ENCODE measurements at regions not wholly inside any gene's neighbourhood (a gene's known extent, or its start where the extent isn't known, plus 50 kb on each side); places are given as distances from the start of the nearest gene placed in this dataset.

- H2AFZ ChIP-seq (ENCODE audit: low read length) = no peak overlapping the region
- H3F3A ChIP-seq (ENCODE audit: low read length, unreplicated experiment) = no peaks in the 10 kb centered on the region
- H3K4me1 ChIP-seq (ENCODE audit: insufficient read depth, low read length) = peaks cover 31% of the 10 kb centered on the region
- TF ChIP-seq, protein P1, sequence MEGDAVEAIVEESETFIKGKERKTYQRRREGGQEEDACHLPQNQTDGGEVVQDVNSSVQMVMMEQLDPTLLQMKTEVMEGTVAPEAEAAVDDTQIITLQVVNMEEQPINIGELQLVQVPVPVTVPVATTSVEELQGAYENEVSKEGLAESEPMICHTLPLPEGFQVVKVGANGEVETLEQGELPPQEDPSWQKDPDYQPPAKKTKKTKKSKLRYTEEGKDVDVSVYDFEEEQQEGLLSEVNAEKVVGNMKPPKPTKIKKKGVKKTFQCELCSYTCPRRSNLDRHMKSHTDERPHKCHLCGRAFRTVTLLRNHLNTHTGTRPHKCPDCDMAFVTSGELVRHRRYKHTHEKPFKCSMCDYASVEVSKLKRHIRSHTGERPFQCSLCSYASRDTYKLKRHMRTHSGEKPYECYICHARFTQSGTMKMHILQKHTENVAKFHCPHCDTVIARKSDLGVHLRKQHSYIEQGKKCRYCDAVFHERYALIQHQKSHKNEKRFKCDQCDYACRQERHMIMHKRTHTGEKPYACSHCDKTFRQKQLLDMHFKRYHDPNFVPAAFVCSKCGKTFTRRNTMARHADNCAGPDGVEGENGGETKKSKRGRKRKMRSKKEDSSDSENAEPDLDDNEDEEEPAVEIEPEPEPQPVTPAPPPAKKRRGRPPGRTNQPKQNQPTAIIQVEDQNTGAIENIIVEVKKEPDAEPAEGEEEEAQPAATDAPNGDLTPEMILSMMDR (conservative IDR thresholded peaks at IDR 0.05; ENCODE audit: low read depth, low read length) = no peak
- TF ChIP-seq EZH2phosphoT487 (IDR thresholded peaks at IDR 0.05; ENCODE audit: borderline replicate concordance, low read length) (no peak), EZH2 (IDR thresholded peaks at IDR 0.05; ENCODE audit: low read length, unreplicated experiment) (no peak)
- no TSS peak for BruUV-seq (replicated peaks)
- no peaks in the 10 kb centered on the region for H3K79me2 ChIP-seq (ENCODE audit: low read length)
- H3K9me3 ChIP-seq (ENCODE audit: low read length) = no peaks in the 10 kb centered on the region
- DNase-seq = no peak
- H4K20me1 ChIP-seq (ENCODE audit: low read length) = no peaks in the 10 kb centered on the region
- H3K36me3 ChIP-seq (ENCODE audit: low read depth, low read length) = no peaks in the 10 kb centered on the region
- ChIA-PET POLR2A (ENCODE audit: unreplicated experiment) (no interaction called here), CTCF (interaction anchor here (1.9 to 2.1 kb wide), 2 partner anchors 286 to 302 kb away, joined by 12 to 18 read pairs; no protein-coding TSS in a partner anchor)
- no peak overlapping the region for H3K4me3 ChIP-seq (ENCODE audit: low read length)
- H3K9me2 ChIP-seq (replicated peaks; ENCODE audit: low read length) = no peaks in the 10 kb centered on the region
- H3K27ac ChIP-seq (ENCODE audit: low read length) = peak overlapping the region; percentile 74; the same call in 1 of the 2 replicates
- H3K4me2 ChIP-seq (ENCODE audit: low read length) = no peak overlapping the region
- no peak for ATAC-seq
- intact Hi-C loops (cut with micrococcal nuclease) = loop anchor here (5.0 kb wide), 1 partner anchor 56 kb away; no protein-coding TSS in a partner anchor
- no peaks in the 10 kb centered on the region for H3K27me3 ChIP-seq (ENCODE audit: low read length)
- no peak overlapping the region for H3K9ac ChIP-seq (ENCODE audit: low read length)
Observed at GRCh38 chr4:53931461-53931961, 132.9 kb downstream of the CHIC2 start.

GRCh38 chr4:53929955-53930798 lies 134.2 kb downstream of the CHIC2 start:
- Histone ChIP-seq H3K36me3 (ENCODE audit: low read depth, low read length) (no peaks in the 10 kb centered on the region), H3K9me2 (replicated peaks; ENCODE audit: low read length) (no peaks in the 10 kb centered on the region), H4K20me1 (ENCODE audit: low read length) (no peaks in the 10 kb centered on the region), H3K9me3 (ENCODE audit: low read length) (no peaks in the 10 kb centered on the region), H3F3A (ENCODE audit: low read length, unreplicated experiment) (no peaks in the 10 kb centered on the region), H3K27ac (ENCODE audit: low read length) (peak overlapping the region; percentile 90), H3K4me1 (ENCODE audit: insufficient read depth, low read length) (peaks cover 36% of the 10 kb centered on the region), H3K79me2 (ENCODE audit: low read length) (no peaks in the 10 kb centered on the region), H2AFZ (ENCODE audit: low read length) (peak overlapping the region; percentile 45), H3K27me3 (ENCODE audit: low read length) (no peaks in the 10 kb centered on the region), H3K9ac (ENCODE audit: low read length) (peak overlapping the region; percentile 48), H3K4me2 (ENCODE audit: low read length) (peak overlapping the region; percentile 49), H3K4me3 (ENCODE audit: low read length) (no peak overlapping the region)
- ATAC-seq (peak; percentile 86), DNase-seq (peak; percentile 94)
- TF ChIP-seq EZH2phosphoT487 (IDR thresholded peaks at IDR 0.05; ENCODE audit: borderline replicate concordance, low read length) = no peak
- TF ChIP-seq, protein P1 (conservative IDR thresholded peaks at IDR 0.05; ENCODE audit: low read depth, low read length) = peak; percentile 97
- intact Hi-C loops (cut with micrococcal nuclease) = loop anchor here (1.0 to 5.0 kb wide), 6 partner anchors 22 to 297 kb away; no protein-coding TSS in a partner anchor
- CTCF ChIA-PET = interaction anchor here (0.5 to 2.1 kb wide), 10 partner anchors 14 to 419 kb away, joined by 3 to 18 read pairs (median 6); no protein-coding TSS in a partner anchor
- TSS peak; percentile 20 for BruUV-seq (replicated peaks)
- POLR2A ChIA-PET (ENCODE audit: unreplicated experiment) = interaction anchor here (0.7 kb wide), 1 partner anchor 16 kb away, joined by 3 read pairs; no protein-coding TSS in a partner anchor
